Calu3 (cell line): ENCODE measurements at regions not wholly inside any gene's neighbourhood (a gene's known extent, or its start where the extent isn't known, plus 50 kb on each side); places are given as distances from the start of the nearest gene placed in this dataset.

Source experiments
- BruUV-seq: library from RNA; stranded (reverse); fragments of 400-500 nt; replicated peaks from 2 replicates; lab custom pipeline; 2021; lab: Mats Ljungman, UMichigan
- CTCF ChIA-PET: fragments of 300-600 bp; sonication (Branson Sonifier 250); formaldehyde crosslinking; loops from one replicate; lab custom pipeline; 2022; ENCODE audit warnings: antibody characterized with exemption; lab: Charles Lee
- DNase-seq: peaks from one replicate; pipeline ENCODE4 v3.0.0; 2022
- H3K27ac Mint-ChIP-seq: one replicate; pipeline ENCODE4 v1.8.0; 2022; ENCODE audit warnings: mixed read lengths; ENCODE audit not compliant: unreplicated experiment
- H3K27me3 Mint-ChIP-seq: one replicate; pipeline ENCODE4 v1.8.0; 2022; ENCODE audit warnings: mixed read lengths; ENCODE audit not compliant: unreplicated experiment
- H3K36me3 Mint-ChIP-seq: one replicate; pipeline ENCODE4 v1.8.0; 2022; ENCODE audit warnings: mild to moderate bottlenecking, moderate library complexity, mixed read lengths; ENCODE audit not compliant: insufficient read depth, unreplicated experiment
- H3K4me1 Mint-ChIP-seq: one replicate; pipeline ENCODE4 v1.8.0; 2022; ENCODE audit warnings: mild to moderate bottlenecking, low read depth, mixed read lengths; ENCODE audit not compliant: unreplicated experiment
- H3K4me3 Mint-ChIP-seq: one replicate; pipeline ENCODE4 v1.8.0; 2022; ENCODE audit warnings: mild to moderate bottlenecking, low read depth, moderate library complexity, mixed read lengths; ENCODE audit not compliant: unreplicated experiment
- H3K9me3 Mint-ChIP-seq: one replicate; pipeline ENCODE4 v1.8.0; 2022; ENCODE audit warnings: low read depth, mixed read lengths; ENCODE audit not compliant: unreplicated experiment
- CTCF ChIP-seq: fragments of 200-600 bp; IDR thresholded peaks from one replicate; pipeline ENCODE4 v1.8.0; 2022; ENCODE audit warnings: antibody characterized with exemption; ENCODE audit not compliant: unreplicated experiment
- intact Hi-C: fragments of 100-400 bp; cut with micrococcal nuclease; formaldehyde crosslinking; loops from one replicate; pipeline ENCODE4 v1.10.0; 2022; ENCODE audit not compliant: unreplicated experiment

- no peak for DNase-seq
- CTCF ChIA-PET: no interaction called here
- Mint-ChIP-seq H3K4me1 (peaks cover 6% of the 10 kb centered on the region), H3K27ac (no peak overlapping the region), H3K9me3 (peaks cover 3% of the 10 kb centered on the region), H3K27me3 (no peaks in the 10 kb centered on the region), H3K36me3 (no peaks in the 10 kb centered on the region), H3K4me3 (no peak overlapping the region)
- no TSS peak for BruUV-seq
- intact Hi-C loops: loop anchor here (10.0 kb wide), 1 partner anchor 155 kb away; no protein-coding TSS in a partner anchor
- no peak for TF ChIP-seq CTCF
These were observed 364.3 kb downstream of the KCNRG start for GRCh38 chr13:50379584-50379983.

GRCh38 chr13:50380905-50381304, 365.7 kb downstream of the KCNRG start:
- no TSS peak for BruUV-seq
- Mint-ChIP-seq H3K36me3 (no peaks in the 10 kb centered on the region), H3K27ac (no peak overlapping the region), H3K27me3 (no peaks in the 10 kb centered on the region), H3K9me3 (peaks cover 3% of the 10 kb centered on the region), H3K4me3 (no peak overlapping the region), H3K4me1 (peaks cover 6% of the 10 kb centered on the region)
- no peak for DNase-seq
- CTCF ChIA-PET: no interaction called here
- no peak for TF ChIP-seq CTCF
- intact Hi-C loops: no loop called here

GRCh38 chr13:50382511-50382910, 367.3 kb downstream of the KCNRG start:
- DNase-seq: no peak
- no peak for TF ChIP-seq CTCF
- Mint-ChIP-seq H3K36me3 (no peaks in the 10 kb centered on the region), H3K27me3 (no peaks in the 10 kb centered on the region), H3K9me3 (peaks cover 3% of the 10 kb centered on the region), H3K4me1 (no peaks in the 10 kb centered on the region), H3K4me3 (no peak overlapping the region), H3K27ac (no peak overlapping the region)
- CTCF ChIA-PET: interaction anchor here (0.5 kb wide), 1 partner anchor 320 kb away, joined by 6 read pairs; no protein-coding TSS in a partner anchor
- no TSS peak for BruUV-seq
- intact Hi-C loops: no loop called here

- CTCF ChIA-PET: no interaction called here
- no peak for TF ChIP-seq CTCF
- H3K27ac Mint-ChIP-seq: no peak overlapping the region
- H3K4me1 Mint-ChIP-seq: no peaks in the 10 kb centered on the region
- no peak for DNase-seq
- H3K9me3 Mint-ChIP-seq: peaks cover 3% of the 10 kb centered on the region
- no TSS peak for BruUV-seq
- H3K36me3 Mint-ChIP-seq: no peaks in the 10 kb centered on the region
- H3K27me3 Mint-ChIP-seq: no peaks in the 10 kb centered on the region
- intact Hi-C loops: no loop called here
- no peak overlapping the region for H3K4me3 Mint-ChIP-seq
These were observed 367.7 kb downstream of the KCNRG start for GRCh38 chr13:50382951-50383350.
